HG02870 (cell line): ENCODE measurements at regions not wholly inside any gene's neighbourhood (a gene's known extent, or its start where the extent isn't known, plus 50 kb on each side); places are given as distances from the start of the nearest gene placed in this dataset.

ENCODE experiments used
- ATAC-seq: cut with Tn5 transposase; IDR thresholded peaks from one replicate; pipeline ENCODE4 v1.9.1; 2021; ENCODE audit warnings: mild to moderate bottlenecking, moderate library complexity; ENCODE audit not compliant: unreplicated experiment

- no peak for ATAC-seq
These were observed 660.3 kb upstream of the PRKX start for GRCh38 chrX:4373791-4374190.

GRCh38 chrX:4358577-4358976 is 645.1 kb upstream of the PRKX start:
- ATAC-seq = no peak

- ATAC-seq = no peak
These were observed 609.5 kb upstream of the PRKX start for GRCh38 chrX:4322916-4323315.

DNA sequence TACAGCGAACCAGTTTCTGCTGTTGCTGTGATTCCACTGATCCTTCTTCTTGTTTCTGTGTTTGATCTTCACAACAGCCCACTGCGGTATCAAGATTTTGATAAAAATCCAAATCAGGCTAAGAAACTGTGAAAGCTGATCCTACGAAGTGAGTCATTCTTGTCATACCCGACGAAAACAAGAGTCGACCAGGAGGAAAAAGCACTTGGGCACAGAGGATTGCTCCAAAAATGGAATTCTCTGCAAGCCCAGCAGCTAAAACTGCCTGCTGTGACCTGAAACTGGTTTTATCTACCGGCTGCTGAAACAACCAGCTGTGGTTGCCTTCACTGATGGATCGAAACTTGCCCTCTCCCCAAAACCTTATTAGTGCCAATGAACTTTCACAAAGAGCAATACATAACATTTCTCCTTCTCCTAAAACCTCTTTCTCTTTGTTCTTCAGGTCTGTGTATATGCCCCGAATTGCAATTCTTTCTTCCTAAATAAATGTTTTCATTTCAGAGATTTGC is 607.0 kb upstream of the PRKX start:
- ATAC-seq = no peak

- ATAC-seq = no peak
These were observed 602.4 kb upstream of the PRKX start for GRCh38 chrX:4315891-4316290.

- no peak for ATAC-seq
These were observed 601.1 kb upstream of the PRKX start for GRCh38 chrX:4314586-4314985.

GRCh38 chrX:4277122-4277521 is 563.7 kb upstream of the PRKX start:
- no peak for ATAC-seq

DNA sequence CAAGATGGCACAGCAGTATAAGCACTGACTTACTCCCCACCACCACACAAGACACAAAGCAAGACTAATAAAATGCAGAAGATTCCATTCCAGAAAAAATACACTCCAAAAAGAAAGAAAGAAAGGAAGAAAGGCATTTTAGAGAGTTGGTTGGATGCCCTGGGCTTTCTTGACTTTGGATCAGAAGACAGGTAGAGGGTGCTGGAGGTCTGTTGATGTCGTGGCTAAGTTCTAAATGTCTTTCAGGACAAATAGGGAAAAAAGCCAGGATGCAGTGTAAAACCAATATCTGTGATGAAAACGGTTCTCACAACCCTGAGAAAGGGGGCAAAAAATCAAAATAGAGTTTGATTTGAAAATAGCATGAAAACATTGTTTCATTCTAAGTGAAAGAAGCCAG is 555.2 kb upstream of the PRKX start:
- no peak for ATAC-seq

DNA sequence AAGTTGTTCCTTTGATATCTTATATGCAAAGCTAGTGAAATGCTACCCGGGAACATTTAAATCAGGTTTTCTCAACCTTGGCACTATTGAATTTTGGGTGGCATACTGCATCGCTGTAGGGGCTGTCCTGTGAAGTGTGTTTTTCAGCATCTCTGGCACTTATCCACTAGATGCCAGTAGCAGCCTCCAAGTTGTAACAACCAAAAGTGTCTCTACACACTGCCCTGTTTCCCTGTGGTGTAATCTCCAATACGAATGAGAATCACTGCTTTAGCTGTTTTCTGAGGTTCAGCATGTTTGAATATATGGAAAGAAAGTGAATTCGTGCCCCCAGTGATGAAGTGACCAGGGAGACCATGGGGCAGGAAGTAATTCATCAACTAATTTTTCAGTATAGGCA is 551.6 kb upstream of the PRKX start:
- ATAC-seq = no peak

GRCh38 chrX:4263030-4263803 is 549.8 kb upstream of the PRKX start:
- ATAC-seq = peak; percentile 48

- ATAC-seq = no peak
These were observed 539.6 kb upstream of the PRKX start for GRCh38 chrX:4253092-4253491.

DNA sequence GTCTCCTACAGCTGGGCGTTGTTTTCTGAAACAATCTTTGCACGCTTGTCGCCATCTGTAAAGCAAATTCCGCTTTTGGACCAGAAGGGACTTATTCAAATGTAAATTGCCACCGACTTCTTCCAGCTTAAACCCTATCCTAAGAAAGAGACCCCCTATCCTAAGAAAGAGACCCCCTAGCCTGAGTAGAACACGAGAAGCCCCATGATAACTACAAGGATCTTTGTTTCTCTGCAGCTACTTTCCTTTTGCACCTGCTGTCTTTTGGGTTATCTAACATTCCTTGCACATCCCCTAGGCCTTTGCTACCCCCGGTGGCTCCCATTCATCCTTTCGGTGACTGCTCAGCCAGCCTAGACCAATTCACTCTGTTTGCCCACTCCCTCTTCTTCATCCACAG is 536.0 kb upstream of the PRKX start:
- ATAC-seq = no peak

DNA sequence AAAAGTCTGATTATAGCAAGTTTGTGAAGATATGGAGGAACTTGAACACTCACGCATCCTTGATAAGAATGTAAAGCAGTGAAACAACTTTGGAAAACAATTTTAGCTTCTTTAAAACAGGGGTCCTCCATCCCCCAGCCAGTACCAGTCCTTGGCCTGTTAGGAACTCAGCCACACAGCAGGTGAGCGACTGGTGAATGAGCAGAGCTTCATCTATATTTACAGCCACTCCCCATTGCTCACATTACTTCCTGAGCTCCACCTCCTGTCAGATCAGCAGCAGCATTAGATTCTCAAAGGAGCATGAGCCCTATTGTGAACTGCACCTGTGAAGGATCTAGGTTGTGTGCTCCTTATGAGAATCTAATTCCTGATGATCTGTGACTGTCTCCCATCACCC is 530.3 kb upstream of the PRKX start:
- no peak for ATAC-seq

GRCh38 chrX:4240541-4241194 is 527.2 kb upstream of the PRKX start:
- ATAC-seq = peak; percentile 38

DNA sequence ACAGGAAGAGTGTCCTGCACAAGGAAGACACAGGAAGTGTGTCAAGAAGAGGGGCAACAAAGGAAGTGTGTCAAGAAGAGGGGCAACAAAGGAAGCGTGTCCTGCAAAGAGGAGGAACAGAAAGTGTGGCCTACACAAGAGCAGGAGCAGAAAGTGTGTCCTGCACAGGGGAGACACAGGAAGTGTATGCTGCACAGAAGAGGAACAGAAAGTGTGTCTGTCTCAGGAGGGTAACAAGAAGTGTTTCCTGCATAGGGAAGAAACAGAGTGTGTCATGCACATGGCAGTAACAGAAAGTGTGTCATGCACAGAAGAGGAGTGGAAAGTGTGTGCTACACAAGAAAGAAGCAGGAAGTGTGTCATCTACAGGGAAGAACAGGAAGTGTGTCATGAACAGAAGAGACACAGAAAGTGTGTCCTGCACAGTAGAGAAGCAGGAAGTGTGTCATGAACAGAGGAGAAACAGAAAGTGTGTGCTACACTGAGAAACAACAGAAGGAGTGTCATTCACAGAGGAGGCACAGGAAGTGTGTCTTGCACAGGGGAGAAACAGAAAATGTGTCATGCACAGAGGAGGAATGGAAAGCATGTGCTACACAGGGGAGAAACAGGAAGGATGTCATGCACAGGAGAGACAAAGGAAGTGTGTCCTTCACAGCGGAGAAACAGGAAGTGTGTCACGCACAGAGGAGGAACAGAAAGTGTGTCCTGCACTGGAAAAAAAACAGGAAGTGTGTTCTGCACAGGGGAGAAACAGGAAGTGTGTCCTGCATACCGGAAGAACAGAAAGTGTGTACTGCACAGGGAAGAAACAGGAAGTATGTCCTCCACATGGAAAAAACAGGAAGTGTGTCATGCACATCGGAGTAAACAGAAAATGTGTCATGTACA is 526.4 kb upstream of the PRKX start:
- ATAC-seq = peak; percentile 32

GRCh38 chrX:4238916-4239315 is 525.5 kb upstream of the PRKX start:
- ATAC-seq = no peak

DNA sequence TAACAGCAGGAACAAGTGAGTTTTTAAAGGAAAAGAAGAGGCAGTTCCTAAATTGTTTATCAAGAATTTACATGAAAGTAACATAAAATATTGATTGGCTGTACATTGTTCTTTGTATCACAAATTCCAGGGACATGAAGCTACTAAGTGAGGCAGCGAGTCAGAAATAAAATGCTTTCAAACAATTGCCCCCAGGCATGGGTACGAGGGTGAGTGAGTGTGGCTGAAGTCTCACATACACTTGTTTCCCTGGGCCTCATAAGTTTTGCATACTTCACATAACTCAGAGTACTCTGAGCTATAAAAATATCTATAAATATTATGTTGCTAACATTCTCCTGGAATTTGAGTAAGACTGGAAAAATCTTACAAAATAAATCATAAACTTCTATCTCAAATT is 511.6 kb upstream of the PRKX start:
- ATAC-seq = no peak

DNA sequence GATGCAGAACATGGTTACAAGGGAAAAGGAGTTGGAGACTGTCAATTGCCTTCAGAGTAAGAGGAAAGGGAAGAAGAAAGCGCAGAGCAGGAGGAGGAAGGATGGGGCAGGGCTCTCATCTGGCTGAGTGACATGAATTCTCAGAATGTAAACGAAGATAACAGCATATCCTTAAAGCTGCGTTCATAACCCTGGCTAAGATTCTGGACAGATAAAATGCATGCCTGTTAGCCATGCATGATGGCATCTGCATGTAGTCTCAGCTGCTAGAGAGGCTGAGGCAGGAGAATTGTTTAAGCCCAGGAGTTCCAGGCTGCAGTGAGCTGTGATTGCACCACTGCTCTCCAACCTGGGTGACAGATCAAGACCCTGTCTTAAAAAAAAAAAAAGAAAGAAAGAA is 493.5 kb upstream of the PRKX start:
- no peak for ATAC-seq

GRCh38 chrX:4197971-4198370 is 484.5 kb upstream of the PRKX start:
- ATAC-seq = no peak

GRCh38 chrX:4193500-4194155 is 480.2 kb upstream of the PRKX start:
- no peak for ATAC-seq

GRCh38 chrX:4186331-4186730 is 472.9 kb upstream of the PRKX start:
- no peak for ATAC-seq
